Ishikawa (cell line): ENCODE measurements at regions not wholly inside any gene's neighbourhood (a gene's known extent, or its start where the extent isn't known, plus 50 kb on each side); places are given as distances from the start of the nearest gene placed in this dataset.

Experiments used
- CEBPB ChIP-seq: IDR thresholded peaks from 2 replicates; pipeline ENCODE4 v1.6.1; 2012
- EGR1 ChIP-seq: IDR thresholded peaks from 2 replicates; pipeline ENCODE4 v1.6.1; 2012
- EP300 ChIP-seq: IDR thresholded peaks from 2 replicates; pipeline ENCODE4 v1.6.1; 2012; ENCODE audit warnings: borderline replicate concordance
- FOXM1 ChIP-seq: IDR thresholded peaks from 2 replicates; pipeline ENCODE4 v1.6.1; 2012; ENCODE audit warnings: low read depth, borderline replicate concordance
- RAD21 ChIP-seq: IDR thresholded peaks from 2 replicates; pipeline ENCODE4 v1.6.1; 2012; ENCODE audit warnings: low read depth
- TAF1 ChIP-seq: IDR thresholded peaks from 2 replicates; pipeline ENCODE4 v1.6.1; 2012; ENCODE audit warnings: low read depth, mild to moderate bottlenecking
- TCF12 ChIP-seq: IDR thresholded peaks from 2 replicates; pipeline ENCODE4 v1.6.1; 2012; ENCODE audit warnings: low read depth
- YY1 ChIP-seq: IDR thresholded peaks from 2 replicates; pipeline ENCODE4 v1.6.1; 2012; ENCODE audit warnings: low read depth
- ZBTB7A ChIP-seq: IDR thresholded peaks from 2 replicates; pipeline ENCODE4 v1.6.1; 2012; ENCODE audit warnings: low read depth
- TF ChIP-seq, protein P1 (sequence below): IDR thresholded peaks from 2 replicates; pipeline ENCODE4 v1.6.1; 2012
- TF ChIP-seq, protein P2 (sequence below): IDR thresholded peaks from 2 replicates; pipeline ENCODE4 v1.6.1; 2012; ENCODE audit warnings: low read depth, mild to moderate bottlenecking

DNA sequence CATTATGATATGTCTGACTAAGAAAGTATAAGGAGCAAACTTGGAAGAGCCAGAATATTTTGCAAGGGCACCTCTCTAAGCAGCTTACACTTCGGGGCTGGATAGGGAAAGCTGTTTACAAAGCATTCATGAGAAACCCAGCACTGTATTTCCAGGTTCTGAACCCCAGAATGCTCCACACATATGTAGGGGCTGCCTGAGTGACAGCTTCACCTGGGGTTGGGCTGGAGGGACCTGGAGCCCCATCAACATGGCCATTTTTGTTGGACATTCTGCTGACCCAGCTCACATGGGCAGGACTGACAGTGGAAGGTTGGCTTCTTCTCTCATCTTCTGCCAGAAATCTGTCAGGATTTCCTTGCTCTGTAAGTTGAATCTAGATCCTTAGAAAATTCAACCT is 197.1 kb upstream of the SSTR4 start:
- TF ChIP-seq, protein P1, sequence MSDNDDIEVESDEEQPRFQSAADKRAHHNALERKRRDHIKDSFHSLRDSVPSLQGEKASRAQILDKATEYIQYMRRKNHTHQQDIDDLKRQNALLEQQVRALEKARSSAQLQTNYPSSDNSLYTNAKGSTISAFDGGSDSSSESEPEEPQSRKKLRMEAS, result no peak
- no peak for TF ChIP-seq TAF1
- TF ChIP-seq YY1, result no peak
- TF ChIP-seq TCF12, result no peak
- no peak for TF ChIP-seq ZBTB7A
- no peak for TF ChIP-seq EP300
- TF ChIP-seq FOXM1, result no peak
- TF ChIP-seq RAD21, result no peak
- no peak for TF ChIP-seq EGR1
- TF ChIP-seq CEBPB, result no peak
- TF ChIP-seq, protein P2, sequence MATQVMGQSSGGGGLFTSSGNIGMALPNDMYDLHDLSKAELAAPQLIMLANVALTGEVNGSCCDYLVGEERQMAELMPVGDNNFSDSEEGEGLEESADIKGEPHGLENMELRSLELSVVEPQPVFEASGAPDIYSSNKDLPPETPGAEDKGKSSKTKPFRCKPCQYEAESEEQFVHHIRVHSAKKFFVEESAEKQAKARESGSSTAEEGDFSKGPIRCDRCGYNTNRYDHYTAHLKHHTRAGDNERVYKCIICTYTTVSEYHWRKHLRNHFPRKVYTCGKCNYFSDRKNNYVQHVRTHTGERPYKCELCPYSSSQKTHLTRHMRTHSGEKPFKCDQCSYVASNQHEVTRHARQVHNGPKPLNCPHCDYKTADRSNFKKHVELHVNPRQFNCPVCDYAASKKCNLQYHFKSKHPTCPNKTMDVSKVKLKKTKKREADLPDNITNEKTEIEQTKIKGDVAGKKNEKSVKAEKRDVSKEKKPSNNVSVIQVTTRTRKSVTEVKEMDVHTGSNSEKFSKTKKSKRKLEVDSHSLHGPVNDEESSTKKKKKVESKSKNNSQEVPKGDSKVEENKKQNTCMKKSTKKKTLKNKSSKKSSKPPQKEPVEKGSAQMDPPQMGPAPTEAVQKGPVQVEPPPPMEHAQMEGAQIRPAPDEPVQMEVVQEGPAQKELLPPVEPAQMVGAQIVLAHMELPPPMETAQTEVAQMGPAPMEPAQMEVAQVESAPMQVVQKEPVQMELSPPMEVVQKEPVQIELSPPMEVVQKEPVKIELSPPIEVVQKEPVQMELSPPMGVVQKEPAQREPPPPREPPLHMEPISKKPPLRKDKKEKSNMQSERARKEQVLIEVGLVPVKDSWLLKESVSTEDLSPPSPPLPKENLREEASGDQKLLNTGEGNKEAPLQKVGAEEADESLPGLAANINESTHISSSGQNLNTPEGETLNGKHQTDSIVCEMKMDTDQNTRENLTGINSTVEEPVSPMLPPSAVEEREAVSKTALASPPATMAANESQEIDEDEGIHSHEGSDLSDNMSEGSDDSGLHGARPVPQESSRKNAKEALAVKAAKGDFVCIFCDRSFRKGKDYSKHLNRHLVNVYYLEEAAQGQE, result no peak
